HG02763 (cell line): ENCODE measurements at regions not wholly inside any gene's neighbourhood (a gene's known extent, or its start where the extent isn't known, plus 50 kb on each side); places are given as distances from the start of the nearest gene placed in this dataset.
A peak's percentile ranks its signal among the peaks of the same experiment; 100 is the strongest.

Source experiments
- ATAC-seq: cut with Tn5 transposase; IDR thresholded peaks from one replicate; pipeline ENCODE4 v1.9.1; 2021; ENCODE audit warnings: mild to moderate bottlenecking, moderate library complexity; ENCODE audit not compliant: unreplicated experiment

DNA sequence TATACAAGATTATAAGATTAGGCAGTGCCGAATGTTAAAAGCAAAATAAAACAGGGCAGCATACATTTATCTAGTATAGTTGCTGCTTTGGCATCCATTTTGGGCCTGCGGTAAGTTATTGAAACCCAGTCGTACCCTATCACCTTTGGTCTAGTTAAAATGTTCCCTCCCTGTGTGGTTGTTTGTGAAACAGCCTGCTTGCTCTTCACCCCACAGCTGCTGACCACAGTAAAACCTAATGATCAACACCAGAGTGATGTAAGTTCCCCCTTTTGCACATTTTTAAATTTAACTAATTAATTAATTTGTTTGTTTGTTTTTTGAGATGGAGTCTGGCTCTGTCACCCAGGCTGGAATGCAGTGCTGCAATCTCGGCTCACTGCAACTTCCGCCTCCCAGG is 50.3 kb upstream of the TXNDC5 start:
- peak; percentile 41 for ATAC-seq
